GM18868 (cell line): ENCODE measurements at regions not wholly inside any gene's neighbourhood (a gene's known extent, or its start where the extent isn't known, plus 50 kb on each side); places are given as distances from the start of the nearest gene placed in this dataset.

Experiments
- ATAC-seq: cut with Tn5 transposase; IDR thresholded peaks from one replicate; pipeline ENCODE4 v1.9.1; 2021; ENCODE audit warnings: mild to moderate bottlenecking, moderate library complexity; ENCODE audit not compliant: unreplicated experiment

DNA sequence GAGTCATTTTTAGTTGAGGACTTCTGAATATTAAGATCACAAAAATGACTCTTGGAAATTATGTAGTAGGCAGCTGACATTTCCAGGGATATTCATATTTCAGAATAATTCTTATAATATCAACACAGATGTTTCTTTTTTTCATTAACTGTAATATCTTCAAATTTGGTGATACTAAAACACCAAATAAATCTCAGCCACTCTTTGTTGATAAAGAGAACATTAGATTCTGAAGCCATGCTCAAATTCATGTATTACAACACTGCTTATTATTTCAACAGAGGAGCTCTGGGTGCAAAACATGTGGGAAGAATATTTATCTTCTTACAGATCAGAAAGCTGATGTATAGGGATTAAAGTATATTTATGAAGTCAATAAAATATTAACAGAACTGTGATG, 355.4 kb downstream of the CRPPA start:
- ATAC-seq: no peak

DNA sequence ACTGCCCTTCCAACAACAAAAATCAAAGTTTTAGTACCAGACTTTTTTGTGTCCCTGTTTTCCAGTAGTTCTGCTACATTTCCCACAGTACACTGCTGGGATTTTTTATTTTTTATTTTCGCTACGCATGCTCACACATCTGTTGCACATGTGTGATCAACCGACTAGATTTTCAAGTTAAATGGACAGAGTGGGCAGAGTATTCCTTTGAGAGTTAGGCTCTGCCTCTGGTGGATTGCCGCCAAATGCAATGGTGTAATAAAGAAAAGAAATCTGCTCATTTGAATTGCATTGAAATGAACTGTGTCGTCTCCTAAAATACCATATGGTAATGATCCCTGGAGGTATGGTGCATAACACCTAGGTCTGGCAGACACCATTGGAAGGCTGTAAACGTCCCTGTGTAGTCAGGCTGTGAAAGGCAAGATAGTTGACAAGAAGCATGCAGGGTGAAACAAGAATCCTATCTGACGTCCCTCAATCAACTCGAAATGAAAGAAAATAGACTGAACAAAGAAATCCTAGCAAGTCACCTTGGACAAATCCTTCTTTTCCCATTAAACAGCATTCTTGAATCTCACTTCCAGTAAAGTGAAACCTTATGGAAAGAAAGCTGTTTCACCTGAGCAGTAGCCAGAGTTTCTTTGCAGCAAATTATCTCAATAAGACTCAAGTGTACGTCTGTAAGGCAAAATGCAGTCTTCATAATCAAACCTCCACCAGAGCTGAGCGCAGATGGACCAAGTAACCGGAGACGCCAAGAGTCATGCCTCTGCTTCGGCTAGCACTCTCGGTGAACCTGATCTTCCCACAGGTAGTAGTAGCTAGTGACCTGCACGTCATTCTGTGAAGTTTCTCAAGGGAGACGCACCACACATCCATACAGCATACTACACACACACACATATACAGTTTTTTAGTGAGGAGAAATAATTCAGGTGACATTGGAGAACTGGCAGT, 357.3 kb downstream of the CRPPA start:
- no peak for ATAC-seq

DNA sequence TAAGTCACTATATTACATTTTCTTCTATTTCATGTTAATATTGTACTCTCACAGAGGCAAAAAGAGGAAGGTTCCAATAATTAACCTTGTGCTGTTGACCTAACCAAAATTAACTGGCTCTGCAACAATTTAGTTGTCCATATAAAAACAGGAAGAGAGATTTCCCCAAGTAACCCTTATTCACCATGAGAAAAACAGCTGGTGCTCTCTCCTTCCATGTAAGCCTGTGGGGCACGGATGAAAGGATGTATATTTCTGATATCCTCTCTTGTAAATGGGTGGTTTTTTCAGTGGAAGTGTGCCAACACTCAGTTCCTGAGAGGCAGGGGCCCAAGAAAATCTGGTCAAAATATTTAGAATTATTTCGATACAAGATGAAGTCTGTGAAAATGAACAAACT, 358.1 kb downstream of the CRPPA start:
- no peak for ATAC-seq

DNA sequence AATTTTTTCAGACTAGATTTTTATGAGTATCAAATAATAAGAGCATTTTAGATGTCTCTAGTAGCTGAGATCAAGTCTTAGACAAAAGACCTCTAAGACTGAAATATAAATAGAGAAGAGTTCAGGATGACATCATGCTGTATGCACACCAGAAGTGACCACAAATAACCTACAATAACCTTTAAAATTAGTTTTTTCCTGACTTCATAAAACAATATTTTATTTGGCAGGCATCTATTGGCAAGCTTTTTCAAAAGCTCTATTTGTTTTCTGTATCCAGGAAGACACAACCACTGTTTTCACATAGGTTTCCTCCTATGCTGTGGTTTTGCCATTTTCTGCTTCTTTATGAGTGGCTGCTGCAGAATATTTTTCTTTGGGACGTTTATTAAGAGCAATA, 359.1 kb downstream of the CRPPA start:
- ATAC-seq: peak; percentile 30

DNA sequence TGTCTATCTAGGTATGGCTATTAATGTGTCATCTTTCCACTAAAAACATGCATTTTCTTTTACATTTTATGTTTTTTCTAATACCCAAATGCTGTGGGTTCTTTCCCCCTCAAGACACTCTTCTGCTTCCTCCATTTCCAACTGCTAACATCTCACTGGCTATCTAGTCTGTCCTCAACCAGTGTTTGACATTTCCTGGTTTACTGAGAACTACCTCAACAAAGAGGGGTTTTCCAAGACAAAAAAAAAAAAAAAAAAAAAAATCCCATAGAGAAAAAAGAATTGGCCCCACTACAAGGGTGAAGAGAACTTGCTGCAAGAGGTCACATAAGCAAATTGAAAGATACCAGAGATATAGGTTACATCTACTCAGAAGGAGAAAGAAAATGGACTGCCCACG, 359.7 kb downstream of the CRPPA start:
- peak; percentile 47 for ATAC-seq

DNA sequence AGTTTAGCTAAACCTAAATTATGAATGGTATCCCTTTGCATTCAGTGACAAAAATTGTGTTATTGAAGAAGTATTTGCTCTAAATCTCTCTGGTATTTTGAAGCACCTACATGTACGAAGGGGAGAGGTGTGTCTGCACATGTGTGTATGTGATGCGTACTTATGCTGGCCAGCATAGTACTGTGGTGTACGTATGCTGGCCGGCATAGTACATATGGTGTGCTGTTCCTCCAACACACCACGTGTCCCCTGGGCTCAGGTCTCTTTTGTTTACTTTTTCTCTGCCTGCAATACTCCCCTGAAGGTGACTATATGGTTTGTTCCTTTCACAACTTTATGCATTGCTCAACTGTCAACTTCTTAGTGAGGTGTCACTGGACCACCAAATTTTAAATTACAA, 360.3 kb downstream of the CRPPA start:
- ATAC-seq: no peak

- no peak for ATAC-seq
Observed at GRCh38 chr7:16060502-16060901, 360.8 kb downstream of the CRPPA start.

DNA sequence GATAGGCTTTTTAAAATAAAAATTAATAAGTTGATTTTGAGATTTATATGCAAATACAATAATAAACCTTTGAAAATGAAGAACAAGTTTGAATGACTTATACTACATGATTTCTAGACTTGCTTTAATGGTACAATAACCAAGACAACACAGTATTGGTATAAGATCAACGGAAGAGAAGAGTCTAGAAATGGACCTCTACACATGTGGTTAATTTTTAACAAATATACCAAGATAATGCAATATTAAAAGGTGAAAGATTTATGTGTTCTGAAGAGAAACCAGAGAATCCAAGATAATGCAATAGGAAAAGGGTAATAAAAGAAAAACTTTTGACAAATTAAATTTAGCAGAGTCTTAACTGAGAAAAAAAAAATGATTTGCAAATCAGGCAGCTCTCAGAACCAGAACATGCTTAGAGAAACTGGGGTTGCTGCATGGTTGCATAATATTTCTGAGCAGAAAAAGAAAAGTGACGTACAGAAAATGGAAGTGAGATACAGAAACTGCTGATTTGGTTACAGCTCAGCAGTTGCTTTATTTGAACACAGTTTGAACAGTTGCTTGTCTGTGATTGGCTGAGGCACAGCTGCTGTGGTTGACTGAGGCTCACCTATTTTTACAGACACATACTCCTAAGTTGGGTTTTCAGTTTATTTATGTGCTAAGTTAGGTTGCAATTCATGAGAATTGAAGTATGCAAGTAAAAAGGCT, 365.9 kb downstream of the CRPPA start:
- ATAC-seq: peak; percentile 83

- no peak for ATAC-seq
Observed at GRCh38 chr7:16051561-16052255, 365.2 kb upstream of the MEOX2 start.

DNA sequence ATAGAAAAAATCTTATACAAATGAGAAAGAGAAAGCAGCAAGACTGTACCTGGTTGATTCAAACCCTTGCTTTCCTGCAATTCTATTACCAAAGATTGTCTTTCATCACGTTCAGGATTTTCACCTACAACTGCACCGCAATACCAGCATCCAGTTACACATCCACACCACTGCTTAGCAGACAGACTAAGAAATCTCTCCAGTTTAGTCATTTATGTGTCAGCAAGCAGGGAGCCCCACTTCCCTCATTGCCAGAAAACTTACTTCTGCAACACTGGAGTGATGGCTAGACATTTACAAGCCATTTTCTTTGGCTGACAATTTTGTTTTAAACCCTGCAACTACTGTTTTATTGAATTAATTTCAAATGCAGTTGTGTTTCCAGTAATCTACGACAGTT, 359.6 kb upstream of the MEOX2 start:
- no peak for ATAC-seq

DNA sequence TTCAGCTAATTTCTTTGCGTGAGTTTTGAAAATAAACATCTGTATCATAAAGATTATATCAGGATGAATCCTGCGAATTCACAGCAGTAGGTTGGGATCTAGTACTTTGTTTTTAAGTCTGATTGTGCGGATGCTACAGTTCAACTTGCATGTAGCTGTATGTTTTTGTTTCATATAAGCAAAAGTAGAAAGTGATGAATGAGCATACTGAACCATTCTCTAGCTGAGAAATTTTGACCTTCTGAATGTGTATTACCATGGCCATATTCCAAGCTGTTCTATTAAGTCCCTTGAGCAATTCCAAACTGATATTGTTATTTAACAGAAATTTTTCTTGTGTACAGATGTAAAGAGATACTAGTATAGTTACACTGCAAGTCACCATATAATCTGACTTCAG, 358.8 kb upstream of the MEOX2 start:
- no peak for ATAC-seq

- ATAC-seq: no peak
Observed at GRCh38 chr7:16044645-16045044, 358.2 kb upstream of the MEOX2 start.

GRCh38 chr7:16040346-16040745, 353.9 kb upstream of the MEOX2 start:
- ATAC-seq: no peak

DNA sequence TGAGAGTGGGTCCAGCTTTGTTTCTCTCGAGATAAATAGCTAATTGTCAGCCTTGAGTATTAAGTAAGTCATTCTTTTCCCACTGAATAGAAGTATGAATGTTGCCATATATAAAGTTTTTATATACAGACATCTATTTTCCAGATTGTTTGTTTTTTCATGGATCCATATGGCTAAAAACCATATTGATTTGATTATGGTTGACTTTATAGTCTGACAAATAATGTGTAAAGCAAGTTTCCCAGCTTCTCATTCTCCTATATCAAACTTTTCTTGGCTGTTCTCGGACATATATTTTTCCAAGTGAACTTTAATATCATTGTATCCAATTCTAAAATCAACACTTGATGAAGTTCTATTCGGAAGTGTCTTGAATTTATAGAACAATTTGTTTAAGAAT, 352.4 kb upstream of the MEOX2 start:
- ATAC-seq: no peak

DNA sequence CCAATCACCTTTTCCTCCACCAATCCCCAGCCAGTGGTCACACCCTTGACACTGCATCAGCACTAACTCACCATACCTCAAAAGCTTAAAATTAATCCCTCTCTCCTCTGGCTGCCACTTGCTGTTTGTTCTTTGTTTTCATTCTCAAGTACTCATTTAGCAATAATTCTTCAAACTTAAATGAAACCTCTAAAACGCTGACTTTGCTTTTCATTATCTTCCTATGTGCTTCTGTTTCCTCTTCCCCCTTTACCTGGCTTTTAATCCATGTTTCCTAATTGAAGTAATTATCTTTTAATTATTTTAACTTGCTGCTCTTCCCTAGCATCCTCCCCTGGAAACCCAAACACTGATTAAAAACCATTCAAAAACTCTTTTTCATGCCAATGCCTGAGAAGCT, 348.9 kb upstream of the MEOX2 start:
- no peak for ATAC-seq

- ATAC-seq: no peak
Observed at GRCh38 chr7:16034866-16035265, 348.4 kb upstream of the MEOX2 start.

GRCh38 chr7:16034353-16034752, 347.9 kb upstream of the MEOX2 start:
- ATAC-seq: no peak

GRCh38 chr7:16033233-16033632, 346.8 kb upstream of the MEOX2 start:
- no peak for ATAC-seq

DNA sequence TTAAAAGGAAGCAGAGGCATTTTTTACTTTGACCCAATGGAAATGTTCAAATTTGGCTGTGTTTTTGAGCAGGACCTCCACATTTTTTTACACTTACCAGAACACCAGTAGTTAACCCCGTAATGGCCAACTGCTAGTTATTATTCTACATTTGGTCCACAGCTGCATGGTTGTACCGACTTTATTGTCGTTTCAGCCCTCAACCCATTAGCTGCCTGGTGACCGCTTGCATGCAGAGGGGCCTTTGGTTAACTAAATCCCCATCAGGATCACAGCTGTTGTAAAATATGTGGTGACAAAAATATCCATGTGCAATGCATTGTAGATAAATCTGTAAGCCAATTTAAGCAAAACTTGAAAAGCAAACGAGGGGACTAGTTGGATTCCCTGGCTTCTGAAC, 342.2 kb upstream of the MEOX2 start:
- no peak for ATAC-seq

DNA sequence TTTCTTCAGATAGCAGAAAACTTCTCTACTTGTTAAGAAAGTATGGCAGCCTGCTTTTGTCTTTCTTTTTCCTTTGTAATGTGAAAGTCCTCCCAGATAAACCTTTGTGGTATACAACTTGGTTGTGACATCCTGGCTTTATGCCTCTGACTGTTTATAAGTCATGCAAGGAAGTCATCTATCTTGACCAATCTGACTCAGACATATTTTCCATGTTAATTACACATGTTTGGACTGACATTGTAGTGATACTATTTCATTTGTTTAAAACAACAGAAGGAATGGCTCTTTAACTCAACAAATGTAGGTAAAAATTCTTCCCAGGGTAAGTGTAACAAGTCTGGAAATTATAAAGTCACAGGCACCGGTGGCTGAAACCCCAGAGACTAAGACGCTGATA, 341.6 kb upstream of the MEOX2 start:
- ATAC-seq: no peak

DNA sequence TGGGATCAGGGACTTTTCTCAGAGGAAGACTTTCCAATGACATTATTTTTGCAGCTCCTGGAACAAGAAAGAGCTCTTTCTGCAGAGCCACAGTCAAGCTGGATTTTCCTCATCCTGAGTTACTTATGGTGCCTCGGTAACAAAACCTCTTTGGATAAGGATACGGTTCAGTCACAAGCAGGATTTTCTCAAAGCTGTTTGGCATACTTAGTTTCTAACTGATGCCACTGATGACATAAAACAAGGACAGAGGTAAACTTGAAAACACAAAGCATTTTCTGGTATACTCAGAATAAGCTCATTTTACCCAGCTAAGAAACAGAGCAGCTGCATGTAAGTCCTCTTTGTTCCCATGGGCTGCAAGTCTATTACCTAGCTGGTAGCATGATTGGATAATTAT, 340.9 kb upstream of the MEOX2 start:
- no peak for ATAC-seq
